HCT116 (cell line): ENCODE measurements at regions not wholly inside any gene's neighbourhood (a gene's known extent, or its start where the extent isn't known, plus 50 kb on each side); places are given as distances from the start of the nearest gene placed in this dataset.

ENCODE experiments used
- ATAC-seq: fragments of 200-7000 bp; cut with Tn5 transposase; 2 replicates; pipeline ENCODE4 v1.9.1; 2020; ENCODE audit warnings: mild to moderate bottlenecking, moderate library complexity
- BruUV-seq: library from RNA; stranded (reverse); fragments of 400-500 nt; replicated peaks from 2 replicates; lab custom pipeline; 2021; lab: Mats Ljungman, UMichigan
- CTCF ChIA-PET: fragments of 300-600 bp; sonication (Branson Sonifier 250); formaldehyde crosslinking; loops from one replicate; lab custom pipeline; 2021; ENCODE audit warnings: antibody characterized with exemption; lab: Charles Lee
- POLR2A ChIA-PET: fragments of 300-600, 350-600 bp; sonication (Branson Sonifier 250); formaldehyde crosslinking; loops from one replicate; lab custom pipeline; 2021; ENCODE audit warnings: antibody characterized with exemption; lab: Charles Lee
- RAD21 ChIA-PET, 2 experiments: fragments of 300-600 bp; sonication (Branson Sonifier 250); formaldehyde crosslinking; loops; one replicate each; lab custom pipeline; 2023; ENCODE audit warnings: low total read pairs in 2 of 2; ENCODE audit not compliant: uncharacterized antibody in 2 of 2, unreplicated experiment in 2 of 2, low non-redundant PET in 1 of 2; lab: Charles Lee
- DNase-seq: peaks from one replicate; pipeline ENCODE4 v3.0.0-alpha.2; 2010; ENCODE audit warnings: low read depth, low spot score
- H2AFZ ChIP-seq: fragments of 200-600 bp; shearing (Covaris generic), sonication (generic); 2 replicates; pipeline ENCODE4 v1.6.1; 2017; ENCODE audit warnings: low read depth, mixed run types, mixed read lengths, antibody characterized with exemption, low read length; ENCODE audit not compliant: poor library complexity, severe bottlenecking
- H3K27ac ChIP-seq: 2 replicates; pipeline ENCODE4 v1.5.1; 2012; ENCODE audit warnings: low read depth, low read length
- H3K27me3 ChIP-seq: fragments of 200-600 bp; sonication (generic); 2 replicates; pipeline ENCODE4 v1.6.1; 2016; ENCODE audit warnings: mixed run types, low read length, mixed read lengths; ENCODE audit not compliant: insufficient read depth
- H3K36me3 ChIP-seq, 2 experiments: fragments of 200-500 bp in 1 of 2; fragments of 200-600 bp in 1 of 2; sonication (Bioruptor generic) in 1 of 2; sonication (generic) in 1 of 2; 2 replicates each; pipeline versions ENCODE4 v1.5.1 to v1.6.1; 2014 to 2016; ENCODE audit warnings: low read length in 2 of 2, inconsistent platforms in 1 of 2, mixed read lengths in 1 of 2, mixed run types in 1 of 2; ENCODE audit not compliant: insufficient read depth in 2 of 2, control insufficient read depth in 1 of 2
- H3K4me1 ChIP-seq, 2 experiments: fragments of 200-600 bp in 1 of 2; sonication (generic) in 1 of 2; 2 replicates each; pipeline versions ENCODE4 v1.5.1 to v1.6.1; 2012 to 2017; ENCODE audit warnings: low read length in 2 of 2, inconsistent platforms in 1 of 2, mild to moderate bottlenecking in 1 of 2, mixed read lengths in 1 of 2, mixed run types in 1 of 2, moderate library complexity in 1 of 2; ENCODE audit not compliant: insufficient read depth in 2 of 2, control insufficient read depth in 1 of 2
- H3K4me2 ChIP-seq: fragments of 200-600 bp; sonication (generic); 2 replicates; pipeline ENCODE4 v1.6.1; 2017; ENCODE audit warnings: mixed run types, low read length, mixed read lengths
- H3K4me3 ChIP-seq, 2 experiments: fragments of 200-600 bp in 1 of 2; sonication (generic) in 1 of 2; replicated peaks in 1 of 2; 2 replicates each; pipeline ENCODE4 v1.5.1; 2011 to 2016; ENCODE audit warnings: low read length in 2 of 2, control low read depth in 1 of 2, low read depth in 1 of 2, mild to moderate bottlenecking in 1 of 2, mixed read lengths in 1 of 2, mixed run types in 1 of 2
- H3K79me2 ChIP-seq: fragments of 200-600 bp; sonication (generic); 2 replicates; pipeline ENCODE4 v1.6.1; 2017; ENCODE audit warnings: mild to moderate bottlenecking, mixed run types, low read length, moderate library complexity, mixed read lengths; ENCODE audit not compliant: insufficient read depth
- H3K9ac ChIP-seq: fragments of 200-600 bp; sonication (generic); 2 replicates; pipeline ENCODE4 v1.6.1; 2016; ENCODE audit warnings: low read length, mixed read lengths
- H3K9me2 ChIP-seq: fragments of 200-600 bp; sonication (generic), shearing (Covaris generic); 2 replicates; pipeline ENCODE4 v1.6.1; 2017; ENCODE audit warnings: mixed run types, mild to moderate bottlenecking, moderate library complexity; ENCODE audit not compliant: insufficient read depth
- H3K9me3 ChIP-seq, 2 experiments: fragments of 200-500 bp in 1 of 2; fragments of 200-600 bp in 1 of 2; sonication (Bioruptor generic) in 1 of 2; sonication (generic) in 1 of 2; 2 replicates each; pipeline ENCODE4 v1.6.1; 2014 to 2017; ENCODE audit warnings: low read length in 2 of 2, mixed read lengths in 2 of 2, inconsistent platforms in 1 of 2, low read depth in 1 of 2, mild to moderate bottlenecking in 1 of 2, mixed run types in 1 of 2, moderate library complexity in 1 of 2; ENCODE audit not compliant: control insufficient read depth in 1 of 2, insufficient read depth in 1 of 2
- H4K20me1 ChIP-seq: fragments of 200-600 bp; sonication (generic), shearing (Covaris generic); 2 replicates; pipeline ENCODE4 v1.6.1; 2017; ENCODE audit warnings: mixed run types, mild to moderate bottlenecking, moderate library complexity; ENCODE audit not compliant: insufficient read depth
- ATF3 ChIP-seq: IDR thresholded peaks from 2 replicates; pipeline ENCODE4 v1.6.1; 2012
- CBX3 ChIP-seq: IDR thresholded peaks from 2 replicates; pipeline ENCODE4 v1.6.1; 2012; ENCODE audit warnings: low read depth
- CEBPB ChIP-seq: IDR thresholded peaks from 2 replicates; pipeline ENCODE4 v1.6.1; 2012; ENCODE audit warnings: low read depth
- CTCF ChIP-seq, 3 experiments: fragments of 200-600 bp in 1 of 3; sonication (generic) in 1 of 3; IDR thresholded peaks in 2 of 3; conservative IDR thresholded peaks in 1 of 3; 2 replicates each; pipeline ENCODE4 v1.5.1; 2012 to 2017; ENCODE audit warnings: low read depth in 2 of 3, low read length in 2 of 3, antibody characterized with exemption in 1 of 3, borderline replicate concordance in 1 of 3, control low read depth in 1 of 3, mild to moderate bottlenecking in 1 of 3, mixed read lengths in 1 of 3, mixed run types in 1 of 3, moderate library complexity in 1 of 3; ENCODE audit not compliant: insufficient read depth in 1 of 3
- EGR1 ChIP-seq: IDR thresholded peaks from 2 replicates; pipeline ENCODE4 v1.6.1; 2012; ENCODE audit warnings: low read depth
- ELF1 ChIP-seq: IDR thresholded peaks from 2 replicates; pipeline ENCODE4 v1.6.1; 2012; ENCODE audit warnings: low read depth, borderline replicate concordance
- EZH2phosphoT487 ChIP-seq: fragments of 200-600 bp; IDR thresholded peaks from 2 replicates; pipeline ENCODE4 v1.6.1; 2018; ENCODE audit warnings: antibody characterized with exemption, borderline replicate concordance
- JUND ChIP-seq: IDR thresholded peaks from 2 replicates; pipeline ENCODE4 v1.6.1; 2012
- POLR2A ChIP-seq: IDR thresholded peaks from 2 replicates; pipeline ENCODE4 v1.7.0; 2011; ENCODE audit warnings: borderline replicate concordance; ENCODE audit not compliant: insufficient read depth, insufficient read length; ENCODE audit errors: extremely low read depth
- POLR2AphosphoS5 ChIP-seq: IDR thresholded peaks from 2 replicates; pipeline ENCODE4 v1.6.1; 2011; ENCODE audit warnings: mild to moderate bottlenecking, low read depth, low read length, moderate library complexity
- RAD21 ChIP-seq: IDR thresholded peaks from 2 replicates; pipeline ENCODE4 v1.6.1; 2012; ENCODE audit warnings: low read depth, mild to moderate bottlenecking
- REST ChIP-seq: IDR thresholded peaks from 2 replicates; pipeline ENCODE4 v1.6.1; 2012; ENCODE audit warnings: low read depth
- SIN3A ChIP-seq: IDR thresholded peaks from 2 replicates; pipeline ENCODE4 v1.6.1; 2012; ENCODE audit warnings: low read depth
- SRF ChIP-seq: IDR thresholded peaks from 2 replicates; pipeline ENCODE4 v1.6.1; 2012; ENCODE audit warnings: low read depth
- TCF7L2 ChIP-seq: IDR thresholded peaks from 2 replicates; pipeline ENCODE4 v1.7.0; 2011; ENCODE audit warnings: borderline replicate concordance, inconsistent platforms; ENCODE audit not compliant: insufficient read depth, insufficient read length; ENCODE audit errors: extremely low read depth
- YY1 ChIP-seq: IDR thresholded peaks from 2 replicates; pipeline ENCODE4 v1.6.1; 2011; ENCODE audit warnings: low read length, low read depth, moderate library complexity, mild to moderate bottlenecking; ENCODE audit not compliant: insufficient replicate concordance; ENCODE audit errors: extremely low read depth
- ZBTB33 ChIP-seq: IDR thresholded peaks from 2 replicates; pipeline ENCODE4 v1.6.1; 2011; ENCODE audit warnings: mild to moderate bottlenecking, low read length, moderate library complexity; ENCODE audit not compliant: insufficient replicate concordance; ENCODE audit errors: extremely low read depth
- ZFX ChIP-seq: fragments of 450-650 bp; IDR thresholded peaks from 2 replicates; pipeline ENCODE4 v1.6.1; 2017
- ZNF274 ChIP-seq: fragments of 200-500 bp; sonication (Bioruptor generic); IDR thresholded peaks from 2 replicates; pipeline ENCODE4 v1.6.1; 2014; ENCODE audit warnings: mild to moderate bottlenecking, low read depth, low read length, inconsistent platforms
- intact Hi-C: fragments of 100-400 bp; cut with micrococcal nuclease; formaldehyde crosslinking; loops from 2 replicates; pipeline ENCODE4 v1.10.0; 2022
- TF ChIP-seq, protein P1 (sequence below): IDR thresholded peaks from 2 replicates; pipeline ENCODE4 v1.6.1; 2012

DNA sequence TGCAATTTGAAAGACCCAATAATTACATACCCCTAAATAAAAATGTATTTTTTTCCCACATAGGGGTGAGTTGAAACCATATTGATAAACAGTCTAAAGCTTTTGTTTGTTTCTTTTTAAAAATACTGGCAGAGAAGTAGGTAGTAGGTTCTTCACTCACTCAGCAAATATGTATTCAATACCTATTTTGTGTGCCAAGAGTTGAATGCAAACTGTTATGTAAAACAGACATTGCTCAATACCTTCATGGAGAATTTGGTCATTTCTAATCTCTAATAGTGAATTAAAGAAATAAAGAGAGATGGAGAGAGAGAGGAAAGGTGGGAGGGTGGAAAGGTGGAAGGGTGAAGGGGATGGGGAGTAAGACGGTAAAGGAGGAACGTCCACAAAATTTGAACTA lies 589.9 kb upstream of the GNPDA2 start:
- Histone ChIP-seq H3K27me3 (no peaks in the 10 kb centered on the region), H3K27ac (no peak overlapping the region), H3K4me3 (no peak overlapping the region), H3K79me2 (no peaks in the 10 kb centered on the region), H3K4me1 (no peaks in the 10 kb centered on the region), H3K9me3 (peaks cover 3 to 13% of the 10 kb centered on the region in 2 experiments; a peak in 3 of 4 replicates), H2AFZ (no peak overlapping the region), H3K4me2 (no peak overlapping the region), H3K9me2 (no peaks in the 10 kb centered on the region), H3K9ac (no peak overlapping the region), H4K20me1 (no peaks in the 10 kb centered on the region; the same call in 1 of the 2 replicates), H3K36me3 (no peaks in the 10 kb centered on the region)
- BruUV-seq = no TSS peak
- RAD21 ChIA-PET = no interaction called here
- intact Hi-C loops = no loop called here
- ATAC-seq (no peak), DNase-seq (no peak)
- POLR2A ChIA-PET = no interaction called here
- CTCF ChIA-PET = no interaction called here
- TF ChIP-seq POLR2AphosphoS5 (no peak), POLR2A (no peak), RAD21 (no peak), TCF7L2 (no peak), SRF (no peak), SIN3A (no peak), REST (no peak), CEBPB (no peak), EZH2phosphoT487 (no peak), CTCF (IDR thresholded peaks at IDR 0.05 in 2 of 3, conservative IDR thresholded peaks at IDR 0.05 in 1 of 3; ENCODE audit: borderline replicate concordance in 1 of 3, insufficient read depth in 1 of 3, low read depth in 2 of 3, low read length in 2 of 3) (no peak), JUND (no peak), ZFX (no peak), ZNF274 (no peak), CBX3 (no peak), YY1 (no peak), ATF3 (no peak), ZBTB33 (no peak), ELF1 (no peak), EGR1 (no peak)
- TF ChIP-seq, protein P1, sequence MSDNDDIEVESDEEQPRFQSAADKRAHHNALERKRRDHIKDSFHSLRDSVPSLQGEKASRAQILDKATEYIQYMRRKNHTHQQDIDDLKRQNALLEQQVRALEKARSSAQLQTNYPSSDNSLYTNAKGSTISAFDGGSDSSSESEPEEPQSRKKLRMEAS = no peak
